ENCODE measurements at regions not wholly inside any gene's neighbourhood (a gene's known extent, or its start where the extent isn't known, plus 50 kb on each side); places are given as distances from the start of the nearest gene placed in this dataset.
"Not testable (repeated sequence)": the region's sequence is repeated elsewhere in the genome, so short reads cannot be mapped to it uniquely, and the experiment has no call there.

GRCh38 chr5:105685884-105686283 lies 1984.9 kb downstream of the EFNA5 start:
- DNase-seq (ENCODE audit: extremely low read depth in 1 of 2, low read depth in 1 of 2), result no peak

GRCh38 chr5:105684799-105685198 lies 1985.9 kb downstream of the EFNA5 start:
- no peak for DNase-seq (ENCODE audit: extremely low read depth in 1 of 2, low read depth in 1 of 2)

GRCh38 chr5:105680858-105681475 lies 1989.8 kb downstream of the EFNA5 start:
- no peak for DNase-seq (ENCODE audit: extremely low read depth in 1 of 2, low read depth in 1 of 2)

GRCh38 chr5:105677291-105677690 lies 1993.4 kb downstream of the EFNA5 start:
- no peak for DNase-seq (ENCODE audit: extremely low read depth in 1 of 2, low read depth in 1 of 2)

GRCh38 chr5:105670596-105670995 lies 2000.1 kb downstream of the EFNA5 start:
- no peak for DNase-seq (ENCODE audit: extremely low read depth in 1 of 2, low read depth in 1 of 2)

- no peak for DNase-seq (ENCODE audit: extremely low read depth in 1 of 2, low read depth in 1 of 2)
Observed at GRCh38 chr5:105663671-105664070, 2007.1 kb downstream of the EFNA5 start.

GRCh38 chr5:105659396-105659795 lies 2011.3 kb downstream of the EFNA5 start:
- no peak for DNase-seq (ENCODE audit: extremely low read depth in 1 of 2, low read depth in 1 of 2)

GRCh38 chr5:105640328-105640727 lies 2030.4 kb downstream of the EFNA5 start:
- no peak for DNase-seq (ENCODE audit: extremely low read depth in 1 of 2, low read depth in 1 of 2)

- DNase-seq (ENCODE audit: extremely low read depth in 1 of 2, low read depth in 1 of 2), result no peak
Observed at GRCh38 chr5:105639511-105639910, 2031.2 kb downstream of the EFNA5 start.

GRCh38 chr5:105639068-105639467 lies 2031.7 kb downstream of the EFNA5 start:
- DNase-seq (ENCODE audit: extremely low read depth in 1 of 2, low read depth in 1 of 2), result no peak

- DNase-seq (ENCODE audit: extremely low read depth in 1 of 2, low read depth in 1 of 2), result no peak
Observed at GRCh38 chr5:105638437-105638836, 2032.3 kb downstream of the EFNA5 start.

- DNase-seq (ENCODE audit: extremely low read depth in 1 of 2, low read depth in 1 of 2), result no peak
Observed at GRCh38 chr5:105632043-105632442, 2038.7 kb downstream of the EFNA5 start.

- DNase-seq (ENCODE audit: extremely low read depth in 1 of 2, low read depth in 1 of 2), result no peak
Observed at GRCh38 chr5:105630803-105631202, 2039.9 kb downstream of the EFNA5 start.

- DNase-seq (ENCODE audit: extremely low read depth in 1 of 2, low read depth in 1 of 2), result no peak
Observed at GRCh38 chr5:105619725-105620124, 2051.0 kb downstream of the EFNA5 start.

GRCh38 chr5:105617436-105618215 lies 2053.1 kb downstream of the EFNA5 start:
- no peak for DNase-seq (ENCODE audit: extremely low read depth in 1 of 2, low read depth in 1 of 2)

- DNase-seq (ENCODE audit: extremely low read depth in 1 of 2, low read depth in 1 of 2), result no peak
Observed at GRCh38 chr5:105616599-105616998, 2054.0 kb upstream of the NUDT12 start.

- not testable (repeated sequence) for DNase-seq (ENCODE audit: extremely low read depth in 1 of 2, low read depth in 1 of 2)
Observed at GRCh38 chr5:105602406-105602805, 2039.8 kb upstream of the NUDT12 start.

GRCh38 chr5:105593011-105593760 lies 2030.6 kb upstream of the NUDT12 start:
- DNase-seq (ENCODE audit: extremely low read depth in 1 of 2, low read depth in 1 of 2), result no peak

GRCh38 chr5:105587963-105588662 lies 2025.5 kb upstream of the NUDT12 start:
- no peak for DNase-seq (ENCODE audit: extremely low read depth in 1 of 2, low read depth in 1 of 2)

GRCh38 chr5:105581988-105582690 lies 2019.5 kb upstream of the NUDT12 start:
- DNase-seq (ENCODE audit: extremely low read depth in 1 of 2, low read depth in 1 of 2), result no peak

GRCh38 chr5:105573575-105573974 lies 2011.0 kb upstream of the NUDT12 start:
- no peak for DNase-seq (ENCODE audit: extremely low read depth in 1 of 2, low read depth in 1 of 2)
